ENCODE measurements at regions not wholly inside any gene's neighbourhood (a gene's known extent, or its start where the extent isn't known, plus 50 kb on each side); places are given as distances from the start of the nearest gene placed in this dataset.

- TF ChIP-seq, protein P1, sequence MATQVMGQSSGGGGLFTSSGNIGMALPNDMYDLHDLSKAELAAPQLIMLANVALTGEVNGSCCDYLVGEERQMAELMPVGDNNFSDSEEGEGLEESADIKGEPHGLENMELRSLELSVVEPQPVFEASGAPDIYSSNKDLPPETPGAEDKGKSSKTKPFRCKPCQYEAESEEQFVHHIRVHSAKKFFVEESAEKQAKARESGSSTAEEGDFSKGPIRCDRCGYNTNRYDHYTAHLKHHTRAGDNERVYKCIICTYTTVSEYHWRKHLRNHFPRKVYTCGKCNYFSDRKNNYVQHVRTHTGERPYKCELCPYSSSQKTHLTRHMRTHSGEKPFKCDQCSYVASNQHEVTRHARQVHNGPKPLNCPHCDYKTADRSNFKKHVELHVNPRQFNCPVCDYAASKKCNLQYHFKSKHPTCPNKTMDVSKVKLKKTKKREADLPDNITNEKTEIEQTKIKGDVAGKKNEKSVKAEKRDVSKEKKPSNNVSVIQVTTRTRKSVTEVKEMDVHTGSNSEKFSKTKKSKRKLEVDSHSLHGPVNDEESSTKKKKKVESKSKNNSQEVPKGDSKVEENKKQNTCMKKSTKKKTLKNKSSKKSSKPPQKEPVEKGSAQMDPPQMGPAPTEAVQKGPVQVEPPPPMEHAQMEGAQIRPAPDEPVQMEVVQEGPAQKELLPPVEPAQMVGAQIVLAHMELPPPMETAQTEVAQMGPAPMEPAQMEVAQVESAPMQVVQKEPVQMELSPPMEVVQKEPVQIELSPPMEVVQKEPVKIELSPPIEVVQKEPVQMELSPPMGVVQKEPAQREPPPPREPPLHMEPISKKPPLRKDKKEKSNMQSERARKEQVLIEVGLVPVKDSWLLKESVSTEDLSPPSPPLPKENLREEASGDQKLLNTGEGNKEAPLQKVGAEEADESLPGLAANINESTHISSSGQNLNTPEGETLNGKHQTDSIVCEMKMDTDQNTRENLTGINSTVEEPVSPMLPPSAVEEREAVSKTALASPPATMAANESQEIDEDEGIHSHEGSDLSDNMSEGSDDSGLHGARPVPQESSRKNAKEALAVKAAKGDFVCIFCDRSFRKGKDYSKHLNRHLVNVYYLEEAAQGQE (IDR thresholded peaks at IDR 0.05; ENCODE audit: low read depth), result no peak
- TF ChIP-seq TAF1 (IDR thresholded peaks at IDR 0.05; ENCODE audit: low read depth) (no peak), EP300 (IDR thresholded peaks at IDR 0.05; ENCODE audit: borderline replicate concordance) (no peak), MAX (IDR thresholded peaks at IDR 0.05) (no peak), RAD21 (IDR thresholded peaks at IDR 0.05; ENCODE audit: low read depth) (no peak), CREB1 (IDR thresholded peaks at IDR 0.05; ENCODE audit: low read depth) (no peak)
Observed at GRCh38 chr7:114835861-114836260, 86.0 kb upstream of the MDFIC start.
